ENCODE measurements at regions not wholly inside any gene's neighbourhood (a gene's known extent, or its start where the extent isn't known, plus 50 kb on each side); places are given as distances from the start of the nearest gene placed in this dataset.

DNA sequence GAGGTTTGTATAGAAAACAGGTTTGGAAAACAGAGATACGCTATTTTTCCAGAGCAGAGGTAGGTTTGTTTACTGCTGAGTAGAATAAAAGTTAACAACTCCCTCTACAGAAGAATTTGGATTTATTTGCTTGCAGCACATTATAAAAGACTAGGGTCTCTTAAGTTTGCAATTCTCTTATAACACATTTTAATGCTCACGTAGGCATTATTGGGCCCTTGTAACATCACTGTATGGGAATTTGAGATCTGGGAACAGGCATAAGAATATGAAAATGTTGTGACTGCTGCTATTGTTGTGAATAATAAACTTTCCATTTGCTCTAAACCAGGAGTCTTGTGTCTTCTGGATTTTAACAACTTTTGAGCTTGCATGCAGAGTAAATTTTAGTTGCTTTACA lies 128.3 kb upstream of the CADM2 start:
- no peak for TF ChIP-seq ZNF274 (IDR thresholded peaks at IDR 0.05; ENCODE audit: low read depth, low read length)
- TF ChIP-seq YY1 (IDR thresholded peaks at IDR 0.05; ENCODE audit: insufficient read depth, insufficient read length): no peak
- no peak for TF ChIP-seq SUZ12 (IDR thresholded peaks at IDR 0.05; ENCODE audit: extremely low read depth, insufficient read depth, insufficient read length)
